SK-N-MC (cell line): ENCODE measurements at regions not wholly inside any gene's neighbourhood (a gene's known extent, or its start where the extent isn't known, plus 50 kb on each side); places are given as distances from the start of the nearest gene placed in this dataset.

ENCODE experiments used
- EZH2 ChIP-seq: fragments of 200-600 bp; sonication (generic); IDR thresholded peaks from one replicate; pipeline ENCODE4 v1.6.1; 2017; ENCODE audit warnings: antibody characterized with exemption
- POLR2AphosphoS5 ChIP-seq: IDR thresholded peaks from 2 replicates; pipeline ENCODE4 v1.6.1; 2012; ENCODE audit warnings: mild to moderate bottlenecking, low read depth, low read length, borderline replicate concordance

DNA sequence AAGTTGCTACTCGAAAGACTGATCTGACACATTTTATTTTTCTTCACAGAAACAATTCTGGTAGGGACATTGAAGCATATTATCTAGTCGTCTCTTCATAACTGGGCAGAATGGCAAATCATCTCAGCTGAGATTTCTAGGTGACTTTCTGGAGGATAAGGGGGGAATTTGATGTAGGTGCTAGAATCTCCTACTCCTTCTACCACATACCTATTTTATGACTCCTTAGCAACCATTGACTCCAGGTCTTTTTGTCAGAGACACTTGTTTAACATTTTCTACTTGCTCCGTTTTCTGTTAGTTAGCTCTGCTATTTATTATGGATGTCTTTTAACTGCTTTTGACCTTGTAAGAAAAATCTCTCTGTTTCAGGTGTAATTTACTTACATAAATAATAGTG is 380.9 kb upstream of the SEMA3C start:
- TF ChIP-seq EZH2 (no peak), POLR2AphosphoS5 (no peak)
